Naive thymus-derived CD8-positive, alpha-beta T cell (primary cell): ENCODE measurements at regions not wholly inside any gene's neighbourhood (a gene's known extent, or its start where the extent isn't known, plus 50 kb on each side); places are given as distances from the start of the nearest gene placed in this dataset.

Experiments
- ATAC-seq, 2 donors: fragments of 150-1000 bp; cut with Tn5 transposase in 1 of 2; sonication (Bioruptor Pico), chemical (Tn5 transposase) in 1 of 2; 1 replicate in 1 of 2; 2 replicates in 1 of 2; pipeline ENCODE4 v1.10.0; 2021; ENCODE audit warnings: mild to moderate bottlenecking in 2 of 2, moderate library complexity in 2 of 2
- POLR2A ChIA-PET: fragments of 350-600 bp; sonication (Branson Sonifier 250); formaldehyde crosslinking; loops from one replicate; lab custom pipeline; 2021; ENCODE audit warnings: antibody characterized with exemption; lab: Charles Lee
- DNase-seq, 10 donors: peaks; one replicate each; pipeline versions ENCODE4 v3.0.0 to v3.0.0-alpha.2; 2020 to 2022
- H3K27ac Mint-ChIP-seq, 10 donors: one replicate each; pipeline ENCODE4 v1.8.0; 2020 to 2022; ENCODE audit warnings: mild to moderate bottlenecking in 10 of 10, mixed read lengths in 10 of 10, moderate library complexity in 4 of 10, inconsistent platforms in 1 of 10
- H3K27me3 Mint-ChIP-seq, 5 donors: one replicate each; pipeline ENCODE4 v1.8.0; 2021 to 2022; ENCODE audit warnings: mixed read lengths in 5 of 5
- H3K36me3 Mint-ChIP-seq, 3 donors: one replicate each; pipeline ENCODE4 v1.8.0; 2020 to 2022; ENCODE audit warnings: mixed read lengths in 3 of 3, mild to moderate bottlenecking in 2 of 3, inconsistent platforms in 1 of 3
- H3K4me1 Mint-ChIP-seq, 4 donors: one replicate each; pipeline ENCODE4 v1.8.0; 2021 to 2022; ENCODE audit warnings: mixed read lengths in 4 of 4
- H3K4me3 Mint-ChIP-seq, 10 donors: one replicate each; pipeline ENCODE4 v1.8.0; 2020 to 2022; ENCODE audit warnings: mild to moderate bottlenecking in 10 of 10, mixed read lengths in 10 of 10, moderate library complexity in 6 of 10, inconsistent platforms in 1 of 10
- H3K9me3 Mint-ChIP-seq, 9 donors: one replicate each; pipeline ENCODE4 v1.8.0; 2020 to 2022; ENCODE audit warnings: mixed read lengths in 9 of 9, mild to moderate bottlenecking in 3 of 9, inconsistent platforms in 1 of 9, moderate library complexity in 1 of 9

DNA sequence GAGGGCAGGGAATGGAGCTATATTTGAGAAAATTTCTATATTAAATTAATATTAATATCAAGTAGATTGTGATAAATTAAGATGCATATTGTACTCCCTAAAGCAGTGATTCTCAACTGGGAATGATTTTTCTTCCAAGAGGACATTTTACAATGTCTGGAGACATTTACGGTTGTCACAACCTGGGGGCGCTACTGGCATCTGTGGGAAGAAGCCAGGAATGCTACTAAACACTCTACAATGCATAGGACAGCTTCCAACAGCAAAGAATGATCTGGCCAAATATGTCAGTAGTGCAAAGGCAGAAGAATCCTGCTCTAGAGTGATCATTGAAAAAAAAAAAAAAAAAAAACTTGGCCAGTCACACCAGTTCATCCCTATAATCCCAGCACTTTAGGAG, 100.0 kb downstream of the LSM5 start:
- Mint-ChIP-seq H3K4me1 (no peaks in the 10 kb centered on the region), H3K4me3 (no peak overlapping the region), H3K9me3 (peaks cover 0 to 7% (median 0%) of the 10 kb centered on the region in 9 donors), H3K36me3 (no peaks in the 10 kb centered on the region), H3K27me3 (peaks cover 2 to 14% (median 5%) of the 10 kb centered on the region in 5 donors), H3K27ac (no peak overlapping the region)
- POLR2A ChIA-PET = no interaction called here
- ATAC-seq (no peak), DNase-seq (no peak)

DNA sequence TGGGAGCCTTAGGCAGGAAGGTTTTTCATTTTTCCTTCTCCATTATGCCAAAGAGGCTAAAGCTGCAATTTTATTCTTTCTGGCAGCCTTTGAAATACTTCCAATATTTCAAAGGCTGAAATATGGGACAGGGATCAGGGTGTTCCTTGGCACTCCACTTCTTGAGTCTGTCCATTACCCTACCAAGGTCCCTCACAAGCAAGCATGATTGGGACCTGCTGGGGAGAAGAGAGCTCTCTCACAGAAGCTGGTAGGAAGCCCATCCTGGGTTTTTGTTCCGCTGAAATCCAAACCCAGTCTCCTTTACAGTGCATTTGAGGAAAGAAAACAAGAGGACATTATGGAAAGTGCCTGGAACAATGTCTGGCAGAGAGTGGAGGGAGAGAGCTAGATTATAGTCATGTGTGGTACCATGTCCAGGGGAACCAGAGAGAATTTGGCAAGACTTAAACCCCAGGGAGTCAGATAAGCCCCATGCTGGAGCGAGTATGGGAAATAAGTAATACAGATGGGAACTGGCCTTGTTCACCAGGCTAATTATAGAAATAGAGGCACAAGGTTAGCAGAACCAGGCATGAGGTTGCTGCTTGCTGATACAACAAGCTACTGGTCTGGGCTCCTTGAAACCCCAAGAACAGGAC, 104.7 kb downstream of the LSM5 start:
- Mint-ChIP-seq H3K4me1 (peaks cover 0 to 5% (median 0%) of the 10 kb centered on the region in 4 donors), H3K4me3 (no peak overlapping the region), H3K27me3 (peaks cover 13 to 62% (median 37%) of the 10 kb centered on the region in 5 donors), H3K36me3 (no peaks in the 10 kb centered on the region), H3K9me3 (peaks cover 0 to 13% (median 0%) of the 10 kb centered on the region in 9 donors), H3K27ac (no peak overlapping the region)
- DNase-seq (no peak), ATAC-seq (no peak)
- POLR2A ChIA-PET = no interaction called here

DNA sequence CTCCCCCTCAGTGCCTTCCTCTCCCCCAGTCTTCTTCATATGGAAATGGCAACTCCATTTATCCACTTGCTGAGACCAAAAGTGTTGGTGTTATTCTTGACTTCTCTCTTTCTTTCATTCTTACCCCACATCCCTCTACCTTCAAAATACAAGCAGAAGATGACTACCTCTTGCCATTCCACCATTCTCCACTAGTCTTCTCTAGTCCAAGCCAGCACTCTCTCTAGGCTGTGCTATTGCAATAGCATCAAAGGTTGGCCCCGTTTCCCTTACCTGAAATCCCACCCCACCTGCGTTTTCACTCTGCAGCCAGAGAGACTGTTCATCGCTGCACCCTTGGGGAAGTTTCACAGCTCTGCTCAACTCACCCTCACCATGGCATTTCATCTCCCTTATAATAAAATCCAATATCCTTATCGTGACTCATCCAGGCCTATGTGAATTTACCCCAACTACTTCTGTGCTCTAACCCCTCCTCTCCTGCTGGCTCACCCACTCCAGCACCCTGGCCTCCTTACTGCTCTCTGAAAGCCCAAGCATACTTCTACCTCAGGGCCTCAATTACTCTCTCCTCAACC, 109.1 kb downstream of the LSM5 start:
- DNase-seq (no peak), ATAC-seq (no peak)
- no peak overlapping the region for H3K27ac Mint-ChIP-seq
- peaks cover 0 to 5% (median 0%) of the 10 kb centered on the region in 4 donors for H3K4me1 Mint-ChIP-seq
- H3K36me3 Mint-ChIP-seq = no peaks in the 10 kb centered on the region
- POLR2A ChIA-PET = no interaction called here
- no peak overlapping the region for H3K4me3 Mint-ChIP-seq
- H3K27me3 Mint-ChIP-seq = peaks cover 11 to 56% (median 42%) of the 10 kb centered on the region in 5 donors
- H3K9me3 Mint-ChIP-seq = peaks cover 0 to 13% (median 2%) of the 10 kb centered on the region in 9 donors

DNA sequence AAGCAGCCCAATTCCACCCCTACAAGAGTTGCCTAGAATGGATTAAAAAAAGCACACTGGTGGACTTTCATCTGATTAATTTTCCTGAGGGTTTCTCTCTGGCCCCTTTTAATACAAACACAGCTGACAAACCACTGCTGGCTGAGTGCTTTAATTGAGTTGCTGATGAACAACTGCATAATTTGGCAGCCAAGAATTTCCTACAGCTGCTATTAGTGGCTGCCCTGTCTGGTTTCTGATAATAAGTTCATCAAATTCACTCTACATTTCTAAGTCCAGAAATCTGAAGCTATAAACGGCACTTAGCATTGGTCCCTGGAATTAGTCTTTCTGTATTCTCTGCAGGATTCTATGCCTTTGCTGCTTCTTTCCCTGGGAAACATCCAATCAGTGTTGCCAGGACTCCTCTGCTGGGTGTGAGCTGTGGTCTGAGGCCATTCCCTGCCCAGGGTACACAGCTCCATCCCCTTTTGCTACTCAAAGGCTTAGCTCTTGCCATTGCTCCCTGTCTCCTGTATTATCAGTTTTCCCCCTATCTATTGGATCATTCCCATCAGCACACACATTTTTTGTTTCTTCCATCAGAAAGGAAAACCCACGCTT, 110.6 kb downstream of the LSM5 start:
- Mint-ChIP-seq H3K4me1 (peaks cover 0 to 5% (median 0%) of the 10 kb centered on the region in 4 donors), H3K27me3 (peaks cover 5 to 46% (median 41%) of the 10 kb centered on the region in 5 donors), H3K9me3 (peaks cover 0 to 13% (median 2%) of the 10 kb centered on the region in 9 donors), H3K4me3 (no peak overlapping the region), H3K27ac (no peak overlapping the region), H3K36me3 (no peaks in the 10 kb centered on the region)
- POLR2A ChIA-PET = no interaction called here
- DNase-seq (no peak), ATAC-seq (no peak)

DNA sequence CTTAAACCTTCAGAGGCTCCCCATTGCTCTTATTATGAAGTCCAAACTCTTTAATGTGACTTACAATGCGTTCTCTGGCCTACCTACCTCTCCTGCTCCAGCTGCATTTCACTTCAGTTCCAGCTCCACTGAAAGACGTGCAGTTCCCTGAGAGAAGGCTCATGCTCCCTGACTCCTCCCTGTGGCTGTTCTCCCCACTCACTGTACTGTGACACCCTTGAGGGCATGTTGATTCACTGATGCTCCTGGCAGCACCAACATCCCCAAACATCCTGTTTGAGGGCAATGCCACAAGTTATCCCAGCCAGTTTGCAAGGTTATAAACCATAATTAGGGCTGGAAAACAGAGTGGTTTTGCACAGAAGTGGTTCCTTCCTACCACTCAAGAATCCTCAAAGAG, 111.2 kb downstream of the LSM5 start:
- POLR2A ChIA-PET = no interaction called here

DNA sequence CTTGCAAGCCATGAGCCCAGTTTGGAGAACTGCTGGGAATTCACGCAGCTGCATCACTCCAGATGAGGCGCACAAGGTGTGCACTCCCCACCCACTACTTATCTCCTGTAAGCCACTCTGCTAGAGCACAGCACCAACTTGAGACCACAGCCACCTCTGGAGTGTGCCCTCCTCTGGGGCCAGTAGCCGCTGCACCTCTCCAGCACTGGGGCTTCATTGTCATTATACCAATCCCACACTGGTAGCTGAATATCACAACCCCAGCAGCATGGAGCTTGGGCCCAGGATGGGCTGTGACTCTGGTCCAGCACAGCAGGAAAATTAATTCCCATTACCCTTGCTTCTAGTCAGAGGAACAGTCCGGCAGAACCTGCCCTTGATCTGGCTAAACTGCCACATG, 125.6 kb downstream of the LSM5 start:
- DNase-seq = no peak
- peaks cover 0 to 3% (median 0%) of the 10 kb centered on the region in 4 donors for H3K4me1 Mint-ChIP-seq
- peaks cover 10 to 32% (median 22%) of the 10 kb centered on the region in 9 donors for H3K9me3 Mint-ChIP-seq
- peaks cover 0 to 15% (median 2%) of the 10 kb centered on the region in 3 donors for H3K36me3 Mint-ChIP-seq
- H3K27me3 Mint-ChIP-seq = peaks cover 14 to 37% (median 23%) of the 10 kb centered on the region in 5 donors
- no peak overlapping the region for H3K4me3 Mint-ChIP-seq
- no peak overlapping the region for H3K27ac Mint-ChIP-seq
- POLR2A ChIA-PET = no interaction called here
- ATAC-seq = no peak

More for the DNA sequence above, 111.2 kb downstream of the LSM5 start:
- ATAC-seq (no peak), DNase-seq (no peak)
- H3K27ac Mint-ChIP-seq = no peak overlapping the region
- H3K36me3 Mint-ChIP-seq = no peaks in the 10 kb centered on the region
- no peak overlapping the region for H3K4me3 Mint-ChIP-seq
- H3K4me1 Mint-ChIP-seq = peaks cover 0 to 5% (median 0%) of the 10 kb centered on the region in 4 donors
- H3K9me3 Mint-ChIP-seq = peaks cover 0 to 13% (median 2%) of the 10 kb centered on the region in 9 donors
- H3K27me3 Mint-ChIP-seq = peaks cover 5 to 41% (median 37%) of the 10 kb centered on the region in 5 donors

DNA sequence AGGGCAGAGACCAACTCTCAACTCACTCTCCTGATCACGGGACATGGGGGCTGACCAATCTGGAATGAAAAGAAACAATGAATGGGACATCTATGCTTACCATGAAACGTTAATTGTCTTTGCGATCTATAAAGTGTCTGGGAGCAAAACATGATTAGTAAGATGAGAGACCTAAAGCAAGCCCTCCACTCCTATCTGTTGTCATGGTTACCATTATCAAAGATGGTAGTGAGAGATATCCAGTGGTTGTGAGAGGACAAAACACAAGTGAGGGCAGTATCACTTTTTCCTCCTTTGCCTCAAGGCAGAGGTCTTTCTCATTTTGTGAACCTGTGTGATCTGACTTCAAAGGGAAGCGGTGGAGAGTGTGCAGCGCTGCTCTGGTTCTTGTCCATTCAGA, 130.1 kb downstream of the LSM5 start:
- Mint-ChIP-seq H3K4me1 (peaks cover 0 to 3% (median 0%) of the 10 kb centered on the region in 4 donors), H3K4me3 (no peak overlapping the region)
- POLR2A ChIA-PET = no interaction called here

DNA sequence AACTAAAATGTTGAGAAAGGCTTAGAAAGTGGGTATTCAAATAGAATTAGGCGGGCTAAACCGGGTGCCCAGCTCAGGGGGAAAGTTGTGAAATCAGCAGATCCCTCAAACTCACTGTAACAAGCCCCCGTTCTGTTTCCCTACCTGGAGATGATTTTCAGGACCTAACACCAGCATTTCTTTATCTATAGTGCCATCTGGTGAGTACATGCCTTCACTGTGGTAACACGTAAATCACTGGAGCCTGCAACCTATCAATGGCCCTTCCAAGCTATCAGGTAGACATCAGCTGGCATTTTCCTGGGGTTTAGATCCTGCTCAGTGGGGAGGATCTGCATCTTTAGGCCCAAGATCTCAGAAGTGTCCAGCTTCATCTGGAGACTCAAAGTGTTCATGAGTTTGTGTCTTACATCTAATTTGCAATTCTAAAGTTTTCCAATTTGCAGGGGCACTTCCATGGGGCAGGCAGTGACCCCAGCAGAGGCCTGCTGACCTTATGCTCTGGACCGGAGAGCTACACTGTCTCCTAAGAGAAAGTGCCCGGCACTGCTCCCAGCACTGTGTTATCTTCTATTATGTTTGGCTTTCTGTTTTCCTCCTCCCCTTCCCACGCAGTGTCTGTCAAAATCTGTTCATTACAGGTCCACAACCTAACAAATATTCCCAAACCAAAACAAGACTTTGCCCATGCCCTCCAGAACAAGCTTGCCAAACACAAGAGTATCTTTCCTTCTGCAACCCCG, 132.5 kb downstream of the LSM5 start:
- H3K4me3 Mint-ChIP-seq = no peak overlapping the region
- H3K36me3 Mint-ChIP-seq = no peaks in the 10 kb centered on the region
- peaks cover 6 to 37% (median 18%) of the 10 kb centered on the region in 5 donors for H3K27me3 Mint-ChIP-seq
- no peak for ATAC-seq
- POLR2A ChIA-PET = no interaction called here
- H3K27ac Mint-ChIP-seq = no peak overlapping the region
- H3K9me3 Mint-ChIP-seq = peaks cover 0 to 2% (median 0%) of the 10 kb centered on the region in 9 donors
- no peak for DNase-seq
- H3K4me1 Mint-ChIP-seq = peaks cover 0 to 3% (median 0%) of the 10 kb centered on the region in 4 donors

More for the DNA sequence above, 130.1 kb downstream of the LSM5 start:
- H3K27ac Mint-ChIP-seq = no peak overlapping the region
- peaks cover 0 to 2% (median 0%) of the 10 kb centered on the region in 9 donors for H3K9me3 Mint-ChIP-seq
- DNase-seq = no peak
- ATAC-seq = no peak
- peaks cover 6 to 34% (median 20%) of the 10 kb centered on the region in 5 donors for H3K27me3 Mint-ChIP-seq
- H3K36me3 Mint-ChIP-seq = no peaks in the 10 kb centered on the region

DNA sequence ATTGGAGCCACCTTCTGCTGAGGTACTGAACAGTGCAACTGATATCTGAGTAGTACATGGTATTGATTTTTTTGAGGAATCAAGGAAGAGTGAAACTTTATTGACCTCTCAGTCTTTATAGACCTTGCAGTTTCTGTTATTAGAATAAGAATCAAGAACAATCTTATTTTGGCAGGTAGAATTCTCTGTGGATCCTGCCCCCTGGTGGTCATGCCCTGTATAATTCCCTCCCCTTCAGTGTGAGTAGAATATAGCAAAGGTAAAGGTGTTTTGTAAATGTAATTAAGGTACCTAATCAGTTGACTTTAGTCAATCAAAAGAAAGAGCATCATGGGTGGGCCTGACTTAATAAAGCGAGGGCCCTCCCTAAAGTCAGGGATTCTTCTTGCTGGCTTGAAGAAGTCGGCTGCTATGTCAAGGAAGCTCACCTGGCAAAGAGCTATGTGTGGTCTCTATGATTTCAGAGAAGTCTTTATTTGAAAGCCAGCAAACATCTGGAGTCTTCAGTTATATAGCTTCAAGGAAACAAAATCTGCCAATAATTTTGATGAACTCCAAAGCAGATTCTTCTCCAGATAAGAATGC, 142.8 kb downstream of the LSM5 start:
- no peak for ATAC-seq
- no peak for DNase-seq
- no peaks in the 10 kb centered on the region for H3K36me3 Mint-ChIP-seq

DNA sequence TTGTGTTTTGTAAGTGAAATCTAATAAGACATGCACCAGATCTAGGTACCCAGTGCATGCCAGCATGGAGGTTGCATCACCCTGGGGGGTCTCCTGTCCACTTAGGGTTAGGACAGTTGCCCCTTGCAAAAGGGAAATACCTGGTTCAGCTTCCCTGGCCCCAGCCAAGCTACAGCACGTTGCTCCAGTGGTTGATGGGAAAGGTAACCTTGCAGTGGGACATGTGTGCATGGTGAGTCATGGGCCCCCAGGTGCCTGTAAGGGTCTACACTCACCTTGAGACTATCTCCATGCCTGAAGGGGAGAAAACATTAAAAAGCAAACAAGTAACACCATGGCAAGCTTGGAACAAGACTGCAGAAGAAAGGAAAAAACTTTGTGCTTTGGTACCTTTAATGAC, 143.9 kb downstream of the LSM5 start:
- Mint-ChIP-seq H3K27me3 (peaks cover 2 to 11% (median 4%) of the 10 kb centered on the region in 5 donors), H3K36me3 (no peaks in the 10 kb centered on the region), H3K4me1 (peaks cover 0 to 2% (median 0%) of the 10 kb centered on the region in 4 donors), H3K9me3 (peaks cover 0 to 17% (median 0%) of the 10 kb centered on the region in 9 donors), H3K4me3 (no peak overlapping the region), H3K27ac (no peak overlapping the region)
- ATAC-seq = no peak
- DNase-seq = no peak
- POLR2A ChIA-PET = no interaction called here

More for the DNA sequence above, 142.8 kb downstream of the LSM5 start:
- no peak overlapping the region for H3K27ac Mint-ChIP-seq
- POLR2A ChIA-PET = no interaction called here
- H3K9me3 Mint-ChIP-seq = peaks cover 0 to 17% (median 0%) of the 10 kb centered on the region in 9 donors
- H3K4me3 Mint-ChIP-seq = no peak overlapping the region
- peaks cover 2 to 11% (median 4%) of the 10 kb centered on the region in 5 donors for H3K27me3 Mint-ChIP-seq
- H3K4me1 Mint-ChIP-seq = peaks cover 0 to 2% (median 0%) of the 10 kb centered on the region in 4 donors

DNA sequence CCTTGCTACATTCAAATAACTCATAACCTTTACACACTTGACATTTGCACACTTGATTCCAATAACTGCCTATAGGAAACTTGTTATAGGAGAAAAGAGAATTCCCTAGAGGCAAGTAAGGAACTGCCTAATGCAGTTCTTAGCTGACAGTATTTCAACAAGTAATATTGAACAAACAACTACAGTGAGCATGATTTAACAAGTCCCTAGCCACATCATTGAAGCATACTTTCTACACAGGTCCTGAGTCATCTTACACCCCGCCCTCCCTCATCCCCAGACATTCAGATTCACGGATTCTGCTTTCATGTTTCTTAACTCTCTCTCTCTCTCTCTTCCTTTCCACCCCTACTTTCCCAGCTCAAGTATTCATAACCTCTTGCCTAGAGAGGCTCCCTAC, 153.5 kb downstream of the LSM5 start:
- no peak overlapping the region for H3K27ac Mint-ChIP-seq
- H3K27me3 Mint-ChIP-seq = peaks cover 2 to 37% (median 5%) of the 10 kb centered on the region in 5 donors
- H3K36me3 Mint-ChIP-seq = peaks cover 0 to 5% (median 0%) of the 10 kb centered on the region in 3 donors
- no peak overlapping the region for H3K4me3 Mint-ChIP-seq
- DNase-seq (no peak), ATAC-seq (no peak)
- peaks cover 3 to 35% (median 5%) of the 10 kb centered on the region in 9 donors for H3K9me3 Mint-ChIP-seq
- H3K4me1 Mint-ChIP-seq = no peaks in the 10 kb centered on the region
- POLR2A ChIA-PET = no interaction called here

DNA sequence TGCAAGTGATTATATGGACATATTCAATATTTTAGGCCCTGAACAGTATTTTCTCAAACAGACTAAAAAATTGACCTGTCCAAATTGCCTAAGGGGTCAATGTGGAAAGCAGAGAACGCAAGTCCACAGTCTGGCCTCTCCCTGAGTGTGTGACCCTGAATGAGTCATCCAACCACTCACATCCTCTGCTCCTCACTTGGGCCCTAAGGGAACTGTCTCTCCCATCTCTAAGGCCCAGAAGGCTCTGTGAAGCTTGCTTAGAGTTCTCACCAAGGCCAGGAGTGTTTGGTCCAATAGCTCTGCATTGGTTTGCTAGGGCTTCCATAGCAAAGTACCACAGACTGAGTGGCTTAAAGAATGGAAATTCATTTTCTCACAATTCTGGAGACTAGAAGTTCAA, 155.1 kb downstream of the LSM5 start:
- Mint-ChIP-seq H3K4me1 (no peaks in the 10 kb centered on the region), H3K27me3 (peaks cover 2 to 37% (median 5%) of the 10 kb centered on the region in 5 donors), H3K36me3 (peaks cover 0 to 12% (median 0%) of the 10 kb centered on the region in 3 donors), H3K9me3 (peaks cover 9 to 43% (median 11%) of the 10 kb centered on the region in 9 donors), H3K27ac (no peak overlapping the region), H3K4me3 (no peak overlapping the region)
- DNase-seq (no peak), ATAC-seq (no peak)
- POLR2A ChIA-PET = no interaction called here
